Mesendoderm (in vitro differentiated cells): ENCODE measurements at regions not wholly inside any gene's neighbourhood (a gene's known extent, or its start where the extent isn't known, plus 50 kb on each side); places are given as distances from the start of the nearest gene placed in this dataset.

Experiments
- DNase-seq: peaks from one replicate; pipeline ENCODE4 v3.0.0; 2013
- H2AK5ac ChIP-seq: 2 replicates; pipeline ENCODE4 v1.6.1; 2013; ENCODE audit warnings: low read length, inconsistent platforms
- H2BK120ac ChIP-seq: 2 replicates; pipeline ENCODE4 v1.6.1; 2013; ENCODE audit warnings: low read depth, mild to moderate bottlenecking, low read length, moderate library complexity, mixed read lengths
- H2BK15ac ChIP-seq: replicated peaks from 2 replicates; pipeline ENCODE4 v1.6.1; 2013; ENCODE audit warnings: low read depth, mild to moderate bottlenecking, moderate library complexity
- H2BK5ac ChIP-seq: 2 replicates; pipeline ENCODE4 v1.6.1; 2013; ENCODE audit warnings: low read length, inconsistent platforms
- H3K18ac ChIP-seq: 2 replicates; pipeline ENCODE4 v1.6.1; 2013; ENCODE audit warnings: mild to moderate bottlenecking, low read length, mixed read lengths
- H3K23ac ChIP-seq: one replicate; pipeline ENCODE4 v1.6.1; 2013; ENCODE audit warnings: low read length
- H3K27ac ChIP-seq: 2 replicates; pipeline ENCODE4 v1.5.1; 2013; ENCODE audit warnings: low read depth, mild to moderate bottlenecking, inconsistent platforms, low read length, moderate library complexity
- H3K27me3 ChIP-seq: 2 replicates; pipeline ENCODE4 v1.6.1; 2013; ENCODE audit warnings: low read length, control low read depth, mild to moderate bottlenecking, inconsistent platforms; ENCODE audit not compliant: insufficient read depth, poor library complexity
- H3K36me3 ChIP-seq: 2 replicates; pipeline ENCODE4 v1.6.1; 2013; ENCODE audit warnings: low read length, inconsistent platforms; ENCODE audit not compliant: control insufficient read depth, insufficient read depth
- H3K4ac ChIP-seq: one replicate; pipeline ENCODE4 v1.6.1; 2013; ENCODE audit warnings: low read depth, mild to moderate bottlenecking, low read length, moderate library complexity
- H3K4me1 ChIP-seq: 2 replicates; pipeline ENCODE4 v1.6.1; 2013; ENCODE audit warnings: low read depth, low read length, inconsistent platforms; ENCODE audit not compliant: control insufficient read depth
- H3K4me2 ChIP-seq: 2 replicates; pipeline ENCODE4 v1.6.1; 2013; ENCODE audit warnings: low read length
- H3K4me3 ChIP-seq: 2 replicates; pipeline ENCODE4 v1.5.1; 2013; ENCODE audit warnings: mild to moderate bottlenecking, low read length
- H3K56ac ChIP-seq: one replicate; pipeline ENCODE4 v1.6.1; 2013; ENCODE audit warnings: low read length
- H3K79me1 ChIP-seq: 2 replicates; pipeline ENCODE4 v1.6.1; 2013; ENCODE audit warnings: low read length, inconsistent platforms
- H3K79me2 ChIP-seq: 2 replicates; pipeline ENCODE4 v1.6.1; 2013; ENCODE audit warnings: mild to moderate bottlenecking, low read length; ENCODE audit not compliant: control insufficient read depth, insufficient read depth
- H3K9ac ChIP-seq: 2 replicates; pipeline ENCODE4 v1.6.1; 2013; ENCODE audit warnings: low read length, inconsistent platforms
- H4K5ac ChIP-seq: one replicate; pipeline ENCODE4 v1.6.1; 2013; ENCODE audit warnings: low read length
- H4K8ac ChIP-seq: one replicate; pipeline ENCODE4 v1.6.1; 2013; ENCODE audit warnings: low read depth, mild to moderate bottlenecking, control low read depth, low read length, moderate library complexity
- WGBS: extraction: QIAGEN DNeasy Blood & Tissue Kit; methylation state at CpG from one replicate; pipeline ENCODE4 v1.1.7; 2013; ENCODE audit warnings: low lambda C conversion rate, missing lambda C conversion rate; ENCODE audit not compliant: insufficient coverage; ENCODE audit errors: extremely low coverage; 5-methylcytosine and 5-hydroxymethylcytosine counted together

- no peak overlapping the region for H4K5ac ChIP-seq
- no peak overlapping the region for H4K8ac ChIP-seq
- no peak overlapping the region for H3K9ac ChIP-seq
- H3K56ac ChIP-seq = no peak overlapping the region
- no peak overlapping the region for H3K4ac ChIP-seq
- H2AK5ac ChIP-seq = no peak overlapping the region
- no peak overlapping the region for H2BK120ac ChIP-seq
- no peak overlapping the region for H2BK15ac ChIP-seq
- no peaks in the 10 kb centered on the region for H3K36me3 ChIP-seq
- no peaks in the 10 kb centered on the region for H3K79me2 ChIP-seq
- H3K4me3 ChIP-seq = no peak overlapping the region
- no peaks in the 10 kb centered on the region for H3K79me1 ChIP-seq
- WGBS = no CpG with 5 or more reads among the region's 3 CpGs
- no peak overlapping the region for H3K4me2 ChIP-seq
- H3K4me1 ChIP-seq = no peaks in the 10 kb centered on the region
- no peak overlapping the region for H3K18ac ChIP-seq
- no peak overlapping the region for H3K27ac ChIP-seq
- no peak overlapping the region for H3K23ac ChIP-seq
- no peaks in the 10 kb centered on the region for H3K27me3 ChIP-seq
- H2BK5ac ChIP-seq = no peak overlapping the region
- peak; percentile 9 for DNase-seq
Observed at GRCh38 chr6:122307577-122307976, 91.9 kb upstream of the HSF2 start.

- Histone ChIP-seq H3K36me3 (no peaks in the 10 kb centered on the region), H3K27ac (no peak overlapping the region), H3K4me3 (no peak overlapping the region), H3K79me1 (no peaks in the 10 kb centered on the region), H3K27me3 (no peaks in the 10 kb centered on the region), H4K5ac (no peak overlapping the region), H2BK120ac (no peak overlapping the region), H3K18ac (no peak overlapping the region), H3K79me2 (no peaks in the 10 kb centered on the region), H3K56ac (no peak overlapping the region), H3K4me2 (no peak overlapping the region), H3K4ac (no peak overlapping the region), H3K23ac (no peak overlapping the region), H4K8ac (no peak overlapping the region), H3K4me1 (no peaks in the 10 kb centered on the region), H2BK5ac (no peak overlapping the region), H3K9ac (no peak overlapping the region), H2BK15ac (no peak overlapping the region), H2AK5ac (no peak overlapping the region)
- no peak for DNase-seq
- no CpG with 5 or more reads among the region's 4 CpGs for WGBS
Observed at GRCh38 chr6:122308074-122308473, 91.4 kb upstream of the HSF2 start.

- Histone ChIP-seq H4K5ac (no peak overlapping the region), H3K36me3 (no peaks in the 10 kb centered on the region), H3K23ac (no peak overlapping the region), H3K9ac (no peak overlapping the region), H2BK120ac (no peak overlapping the region), H2BK15ac (no peak overlapping the region), H2BK5ac (no peak overlapping the region), H3K56ac (no peak overlapping the region), H4K8ac (no peak overlapping the region), H3K4me1 (no peaks in the 10 kb centered on the region), H3K27me3 (no peaks in the 10 kb centered on the region), H3K4me3 (no peak overlapping the region), H3K4me2 (no peak overlapping the region), H3K27ac (no peak overlapping the region), H2AK5ac (no peak overlapping the region), H3K79me1 (no peaks in the 10 kb centered on the region), H3K79me2 (no peaks in the 10 kb centered on the region), H3K18ac (no peak overlapping the region), H3K4ac (no peak overlapping the region)
- WGBS = no CpG with 5 or more reads among the region's 1 CpG
- DNase-seq = no peak
Observed at GRCh38 chr6:122315842-122316241, 83.6 kb upstream of the HSF2 start.

- Histone ChIP-seq H2BK5ac (no peak overlapping the region), H2BK15ac (no peak overlapping the region), H3K79me2 (no peaks in the 10 kb centered on the region), H2AK5ac (no peak overlapping the region), H3K27ac (no peak overlapping the region), H3K4me2 (no peak overlapping the region), H4K5ac (no peak overlapping the region), H3K4ac (no peak overlapping the region), H3K79me1 (no peaks in the 10 kb centered on the region), H3K56ac (no peak overlapping the region), H4K8ac (no peak overlapping the region), H3K4me1 (no peaks in the 10 kb centered on the region), H2BK120ac (no peak overlapping the region), H3K9ac (no peak overlapping the region), H3K23ac (no peak overlapping the region), H3K18ac (no peak overlapping the region), H3K36me3 (no peaks in the 10 kb centered on the region), H3K27me3 (no peaks in the 10 kb centered on the region), H3K4me3 (no peak overlapping the region)
- WGBS = no CpG with 5 or more reads among the region's 3 CpGs
- no peak for DNase-seq
Observed at GRCh38 chr6:122322824-122323223, 76.6 kb upstream of the HSF2 start.

- WGBS = no CpG with 5 or more reads among the region's 2 CpGs
- no peak overlapping the region for H3K9ac ChIP-seq
- no peaks in the 10 kb centered on the region for H3K36me3 ChIP-seq
- no peak overlapping the region for H2AK5ac ChIP-seq
- H4K8ac ChIP-seq = no peak overlapping the region
- H3K79me1 ChIP-seq = no peaks in the 10 kb centered on the region
- H3K27me3 ChIP-seq = no peaks in the 10 kb centered on the region
- H3K56ac ChIP-seq = no peak overlapping the region
- H3K4me3 ChIP-seq = no peak overlapping the region
- no peaks in the 10 kb centered on the region for H3K4me1 ChIP-seq
- H3K23ac ChIP-seq = no peak overlapping the region
- no peak overlapping the region for H3K4ac ChIP-seq
- no peak overlapping the region for H2BK15ac ChIP-seq
- H3K18ac ChIP-seq = no peak overlapping the region
- H4K5ac ChIP-seq = no peak overlapping the region
- no peak overlapping the region for H3K4me2 ChIP-seq
- H2BK5ac ChIP-seq = no peak overlapping the region
- DNase-seq = no peak
- H3K79me2 ChIP-seq = no peaks in the 10 kb centered on the region
- H3K27ac ChIP-seq = no peak overlapping the region
- H2BK120ac ChIP-seq = no peak overlapping the region
Observed at GRCh38 chr6:122323361-122323760, 76.1 kb upstream of the HSF2 start.

- no CpG with 5 or more reads among the region's 1 CpG for WGBS
Observed at GRCh38 chr6:122330315-122330714, 69.1 kb upstream of the HSF2 start.

More at GRCh38 chr6:122330315-122330714, 69.1 kb upstream of the HSF2 start:
- Histone ChIP-seq H4K8ac (no peak overlapping the region), H2BK120ac (no peak overlapping the region), H3K4me2 (no peak overlapping the region), H3K79me1 (no peaks in the 10 kb centered on the region), H3K36me3 (no peaks in the 10 kb centered on the region), H3K18ac (no peak overlapping the region), H4K5ac (no peak overlapping the region), H3K27ac (no peak overlapping the region), H2BK15ac (no peak overlapping the region), H3K23ac (no peak overlapping the region), H2AK5ac (no peak overlapping the region), H3K4ac (no peak overlapping the region), H3K4me3 (no peak overlapping the region), H3K79me2 (no peaks in the 10 kb centered on the region), H3K56ac (no peak overlapping the region), H3K4me1 (no peaks in the 10 kb centered on the region), H2BK5ac (no peak overlapping the region), H3K9ac (no peak overlapping the region), H3K27me3 (no peaks in the 10 kb centered on the region)
- DNase-seq = no peak
